ENCODE measurements at regions not wholly inside any gene's neighbourhood (a gene's known extent, or its start where the extent isn't known, plus 50 kb on each side); places are given as distances from the start of the nearest gene placed in this dataset.

- TF ChIP-seq TAF1 (IDR thresholded peaks at IDR 0.05; ENCODE audit: borderline replicate concordance, insufficient read depth, low read length) (no peak), FOXP2 (optimal IDR thresholded peaks at IDR 0.05; ENCODE audit: borderline replicate concordance, extremely low read depth, extremely low read length, insufficient read depth) (no peak), POLR2AphosphoS5 (IDR thresholded peaks at IDR 0.05; ENCODE audit: low read depth, low read length) (no peak), REST (IDR thresholded peaks at IDR 0.05; ENCODE audit: insufficient read depth in 1 of 2, low read depth in 2 of 2, low read length in 2 of 2) (no peak), SIN3A (IDR thresholded peaks at IDR 0.05; ENCODE audit: borderline replicate concordance, insufficient read depth, low read length) (no peak)
Observed at GRCh38 chr10:78629773-78630172, 439.0 kb upstream of the ZMIZ1 start.

- no peak for TF ChIP-seq REST (IDR thresholded peaks at IDR 0.05; ENCODE audit: insufficient read depth in 1 of 2, low read depth in 2 of 2, low read length in 2 of 2)
- TF ChIP-seq POLR2AphosphoS5 (IDR thresholded peaks at IDR 0.05; ENCODE audit: low read depth, low read length) = no peak
- TF ChIP-seq FOXP2 (optimal IDR thresholded peaks at IDR 0.05; ENCODE audit: borderline replicate concordance, extremely low read depth, extremely low read length, insufficient read depth) = no peak
- TF ChIP-seq TAF1 (IDR thresholded peaks at IDR 0.05; ENCODE audit: borderline replicate concordance, insufficient read depth, low read length) = no peak
- TF ChIP-seq SIN3A (IDR thresholded peaks at IDR 0.05; ENCODE audit: borderline replicate concordance, insufficient read depth, low read length) = no peak
Observed at GRCh38 chr10:78630944-78631838, 437.6 kb upstream of the ZMIZ1 start.

DNA sequence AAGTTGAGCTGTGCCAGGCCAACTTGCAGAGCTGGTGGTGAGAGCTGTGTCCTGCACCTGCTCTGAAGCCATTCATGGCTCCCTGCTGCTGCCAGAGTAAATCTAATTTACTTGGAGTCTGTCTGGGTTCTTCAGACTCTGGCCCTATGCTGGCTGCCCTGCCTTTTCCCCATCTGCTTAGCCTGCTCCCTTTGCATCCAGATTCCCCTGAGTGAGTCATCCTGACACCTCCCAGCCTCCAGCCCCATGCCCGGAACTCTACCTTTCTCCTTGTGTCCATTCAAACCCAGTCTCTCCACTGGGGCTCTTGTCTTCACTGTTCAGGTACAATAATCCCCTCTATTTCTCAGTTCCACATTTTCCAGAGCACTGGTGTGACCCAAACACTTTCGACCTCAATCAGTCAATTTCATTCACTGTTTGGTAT lies 434.4 kb upstream of the ZMIZ1 start:
- no peak for TF ChIP-seq TAF1 (IDR thresholded peaks at IDR 0.05; ENCODE audit: borderline replicate concordance, insufficient read depth, low read length)
- no peak for TF ChIP-seq REST (IDR thresholded peaks at IDR 0.05; ENCODE audit: insufficient read depth in 1 of 2, low read depth in 2 of 2, low read length in 2 of 2)
- no peak for TF ChIP-seq POLR2AphosphoS5 (IDR thresholded peaks at IDR 0.05; ENCODE audit: low read depth, low read length)
- no peak for TF ChIP-seq SIN3A (IDR thresholded peaks at IDR 0.05; ENCODE audit: borderline replicate concordance, insufficient read depth, low read length)
- no peak for TF ChIP-seq FOXP2 (optimal IDR thresholded peaks at IDR 0.05; ENCODE audit: borderline replicate concordance, extremely low read depth, extremely low read length, insufficient read depth)

DNA sequence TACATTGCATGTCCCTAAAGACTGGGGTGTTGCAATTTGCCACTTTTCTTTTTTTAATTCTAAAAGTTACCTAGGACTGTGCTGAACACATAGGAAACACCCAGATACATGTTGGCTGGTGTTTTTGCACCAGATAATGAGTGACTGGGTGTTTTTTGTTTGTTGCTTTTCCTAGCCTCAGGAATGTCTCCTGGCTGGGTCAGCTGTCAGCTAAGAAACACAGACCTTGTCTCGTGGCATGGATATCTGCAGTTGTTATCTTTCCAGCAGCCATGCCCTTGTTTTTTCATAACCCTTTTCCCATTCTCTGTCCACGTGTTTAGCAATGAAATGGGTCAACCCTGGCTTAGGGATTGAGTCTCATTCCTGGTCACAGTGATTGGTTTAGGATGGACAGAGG lies 433.9 kb upstream of the ZMIZ1 start:
- TF ChIP-seq FOXP2 (optimal IDR thresholded peaks at IDR 0.05; ENCODE audit: borderline replicate concordance, extremely low read depth, extremely low read length, insufficient read depth) (no peak), REST (IDR thresholded peaks at IDR 0.05; ENCODE audit: insufficient read depth in 1 of 2, low read depth in 2 of 2, low read length in 2 of 2) (no peak), TAF1 (IDR thresholded peaks at IDR 0.05; ENCODE audit: borderline replicate concordance, insufficient read depth, low read length) (no peak), POLR2AphosphoS5 (IDR thresholded peaks at IDR 0.05; ENCODE audit: low read depth, low read length) (no peak), SIN3A (IDR thresholded peaks at IDR 0.05; ENCODE audit: borderline replicate concordance, insufficient read depth, low read length) (no peak)
